Activated CD4-positive, alpha-beta T cell treated with anti-CD3 and anti-CD28 coated beads for 48 hours (primary cell): ENCODE measurements at regions not wholly inside any gene's neighbourhood (a gene's known extent, or its start where the extent isn't known, plus 50 kb on each side); places are given as distances from the start of the nearest gene placed in this dataset.

Source experiments
- DNase-seq: peaks from one replicate; pipeline ENCODE4 v3.0.0-alpha.2; 2020

- DNase-seq = no peak
These were observed 368.8 kb downstream of the ETNK1 start for GRCh38 chr12:22993609-22994315.

- DNase-seq = no peak
These were observed 369.3 kb downstream of the ETNK1 start for GRCh38 chr12:22994316-22994675.

- no peak for DNase-seq
These were observed 376.5 kb downstream of the ETNK1 start for GRCh38 chr12:23001487-23001886.

GRCh38 chr12:23002381-23002780 lies 377.4 kb downstream of the ETNK1 start:
- DNase-seq = no peak

GRCh38 chr12:23004473-23005020 lies 379.6 kb downstream of the ETNK1 start:
- DNase-seq = no peak

- no peak for DNase-seq
These were observed 380.4 kb downstream of the ETNK1 start for GRCh38 chr12:23005387-23005786.

GRCh38 chr12:23006413-23006812 lies 381.4 kb downstream of the ETNK1 start:
- DNase-seq = no peak

GRCh38 chr12:23008623-23009022 lies 383.7 kb downstream of the ETNK1 start:
- DNase-seq = no peak

- DNase-seq = no peak
These were observed 389.8 kb downstream of the ETNK1 start for GRCh38 chr12:23014749-23015148.

- no peak for DNase-seq
These were observed 400.5 kb downstream of the ETNK1 start for GRCh38 chr12:23025372-23026016.

GRCh38 chr12:23028158-23028802 lies 403.3 kb downstream of the ETNK1 start:
- DNase-seq = no peak

- DNase-seq = no peak
These were observed 404.2 kb downstream of the ETNK1 start for GRCh38 chr12:23029185-23029584.

- DNase-seq = no peak
These were observed 414.9 kb downstream of the ETNK1 start for GRCh38 chr12:23039834-23040233.

GRCh38 chr12:23041774-23042173 lies 416.8 kb downstream of the ETNK1 start:
- no peak for DNase-seq

GRCh38 chr12:23043646-23044045 lies 418.7 kb downstream of the ETNK1 start:
- DNase-seq = no peak

- DNase-seq = no peak
These were observed 424.2 kb downstream of the ETNK1 start for GRCh38 chr12:23049180-23049579.

GRCh38 chr12:23055004-23055403 lies 430.0 kb downstream of the ETNK1 start:
- peak; percentile 3 for DNase-seq

- no peak for DNase-seq
These were observed 432.6 kb downstream of the ETNK1 start for GRCh38 chr12:23057571-23057970.

- DNase-seq = no peak
These were observed 435.2 kb downstream of the ETNK1 start for GRCh38 chr12:23060161-23060560.

GRCh38 chr12:23063206-23063605 lies 438.2 kb downstream of the ETNK1 start:
- DNase-seq = no peak

GRCh38 chr12:23066095-23066494 lies 441.1 kb downstream of the ETNK1 start:
- no peak for DNase-seq

GRCh38 chr12:23083267-23083666 lies 458.3 kb downstream of the ETNK1 start:
- DNase-seq = no peak

- DNase-seq = no peak
These were observed 459.4 kb downstream of the ETNK1 start for GRCh38 chr12:23084236-23084995.
